Esophagus (tissue), 2 donors: ENCODE measurements at regions not wholly inside any gene's neighbourhood (a gene's known extent, or its start where the extent isn't known, plus 50 kb on each side); places are given as distances from the start of the nearest gene placed in this dataset.
"Not testable (repeated sequence)": the region's sequence is repeated elsewhere in the genome, so short reads cannot be mapped to it uniquely, and the experiment has no call there.

Experiments used
- H3K27ac ChIP-seq, 2 donors: one replicate each; pipeline ENCODE4 v1.5.1; 2013; ENCODE audit warnings: low read depth in 2 of 2, mild to moderate bottlenecking in 2 of 2, inconsistent platforms in 1 of 2, low read length in 1 of 2, moderate library complexity in 1 of 2
- H3K27me3 ChIP-seq, 2 donors: one replicate each; pipeline ENCODE4 v1.6.1; 2013; ENCODE audit warnings: low read length in 2 of 2, control low read depth in 1 of 2, mild to moderate bottlenecking in 1 of 2; ENCODE audit not compliant: insufficient read depth in 2 of 2, control insufficient read depth in 1 of 2
- H3K36me3 ChIP-seq, 2 donors: one replicate each; pipeline ENCODE4 v1.6.1; 2013; ENCODE audit warnings: low read length in 1 of 2; ENCODE audit not compliant: control insufficient read depth in 2 of 2, insufficient read depth in 2 of 2
- H3K4me1 ChIP-seq, 2 donors: one replicate each; pipeline ENCODE4 v1.6.1; 2013; ENCODE audit warnings: low read length in 1 of 2; ENCODE audit not compliant: control insufficient read depth in 2 of 2, insufficient read depth in 2 of 2
- H3K4me3 ChIP-seq, 2 donors: one replicate each; pipeline ENCODE4 v1.5.1; 2013; ENCODE audit warnings: low read length in 2 of 2, mild to moderate bottlenecking in 2 of 2, low read depth in 1 of 2, moderate library complexity in 1 of 2
- H3K9me3 ChIP-seq, 2 donors: one replicate each; pipeline ENCODE4 v1.6.1; 2013; ENCODE audit warnings: mild to moderate bottlenecking in 2 of 2, low read depth in 1 of 2, low read length in 1 of 2, moderate library complexity in 1 of 2; ENCODE audit not compliant: control insufficient read depth in 2 of 2, insufficient read depth in 1 of 2
- WGBS, 2 donors: extraction: QIAGEN DNeasy Blood & Tissue Kit; methylation state at CpG; one replicate each; pipeline ENCODE4 v1.1.7; 2013; 5-methylcytosine and 5-hydroxymethylcytosine counted together
- donor health status: healthy with polysubstance abuse.
- donor health status: Bipolar disorder and iron deficiency.

DNA sequence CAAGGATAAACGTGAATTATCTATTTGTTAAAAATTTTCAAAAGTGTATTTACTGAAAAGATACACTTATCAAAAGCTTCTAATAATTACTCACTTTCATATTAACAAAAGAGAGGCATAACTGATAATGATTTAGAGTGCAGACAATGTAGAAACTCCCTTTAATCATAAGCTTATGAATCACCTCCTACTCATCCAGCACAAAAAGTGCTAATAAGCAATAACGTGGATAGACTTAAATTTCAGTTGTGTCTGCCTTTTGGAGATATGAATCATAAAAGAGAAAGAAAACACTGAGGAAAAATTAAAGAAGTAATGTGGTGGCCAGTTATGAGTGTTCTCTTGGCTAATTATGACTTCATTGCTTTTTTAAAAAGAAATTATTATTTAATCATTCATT is 827.6 kb upstream of the B3GALT2 start:
- H3K27ac ChIP-seq: no peak overlapping the region
- no peaks in the 10 kb centered on the region for H3K36me3 ChIP-seq
- H3K27me3 ChIP-seq: no peaks in the 10 kb centered on the region
- H3K9me3 ChIP-seq: no peaks in the 10 kb centered on the region
- no peak overlapping the region for H3K4me3 ChIP-seq
- no peaks in the 10 kb centered on the region for H3K4me1 ChIP-seq
- 28 to 38% methylated on average over 2 of the region's 2 CpGs for WGBS, 2 donors

DNA sequence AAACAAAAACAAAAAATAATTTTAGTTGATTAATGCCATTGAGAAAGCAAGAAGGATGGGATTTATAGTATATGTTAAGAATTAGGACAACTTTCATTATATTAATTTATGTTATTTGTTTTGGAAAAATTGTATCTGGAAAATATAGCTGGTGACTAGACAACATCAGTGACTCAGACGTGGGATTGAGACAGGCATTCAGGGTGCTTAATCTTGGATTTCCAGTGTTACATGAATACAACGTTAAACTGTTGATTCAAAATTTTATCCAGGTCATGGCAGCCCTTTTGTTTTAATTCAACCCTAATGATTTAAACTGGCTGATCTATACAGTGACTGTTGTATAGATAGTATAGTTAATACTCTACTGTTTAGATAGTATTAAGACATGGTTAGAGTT is 827.1 kb upstream of the B3GALT2 start:
- Histone ChIP-seq H3K27me3 (no peaks in the 10 kb centered on the region), H3K9me3 (no peaks in the 10 kb centered on the region), H3K27ac (no peak overlapping the region), H3K4me1 (no peaks in the 10 kb centered on the region), H3K36me3 (no peaks in the 10 kb centered on the region), H3K4me3 (no peak overlapping the region)
- 45 to 48% methylated on average over 2 of the region's 2 CpGs for WGBS, 2 donors

DNA sequence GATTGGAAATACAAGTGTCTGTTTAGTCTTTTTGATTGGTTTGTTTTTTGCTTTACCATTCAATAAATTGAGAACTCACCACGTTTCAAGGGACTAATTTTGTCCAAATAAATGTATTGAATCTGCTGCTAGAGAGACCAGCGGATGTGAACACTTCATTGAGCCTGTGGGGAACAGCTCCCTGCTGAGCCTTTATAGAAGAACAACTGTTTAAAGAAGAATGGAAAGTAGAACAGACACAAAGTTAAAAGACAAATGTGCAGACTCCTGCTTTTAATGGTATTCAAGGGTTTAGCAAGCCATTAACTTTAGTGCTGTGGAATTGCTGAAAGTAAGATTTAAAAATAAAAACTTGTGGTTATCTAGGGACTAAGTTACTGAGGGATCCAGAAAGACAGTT is 817.7 kb upstream of the B3GALT2 start:
- 55 to 58% methylated on average over 2 of the region's 2 CpGs for WGBS, 2 donors
- Histone ChIP-seq H3K36me3 (no peaks in the 10 kb centered on the region), H3K27me3 (no peaks in the 10 kb centered on the region), H3K4me3 (no peak overlapping the region), H3K4me1 (no peaks in the 10 kb centered on the region), H3K27ac (no peak overlapping the region), H3K9me3 (peaks cover 2 to 7% of the 10 kb centered on the region in 2 donors)

DNA sequence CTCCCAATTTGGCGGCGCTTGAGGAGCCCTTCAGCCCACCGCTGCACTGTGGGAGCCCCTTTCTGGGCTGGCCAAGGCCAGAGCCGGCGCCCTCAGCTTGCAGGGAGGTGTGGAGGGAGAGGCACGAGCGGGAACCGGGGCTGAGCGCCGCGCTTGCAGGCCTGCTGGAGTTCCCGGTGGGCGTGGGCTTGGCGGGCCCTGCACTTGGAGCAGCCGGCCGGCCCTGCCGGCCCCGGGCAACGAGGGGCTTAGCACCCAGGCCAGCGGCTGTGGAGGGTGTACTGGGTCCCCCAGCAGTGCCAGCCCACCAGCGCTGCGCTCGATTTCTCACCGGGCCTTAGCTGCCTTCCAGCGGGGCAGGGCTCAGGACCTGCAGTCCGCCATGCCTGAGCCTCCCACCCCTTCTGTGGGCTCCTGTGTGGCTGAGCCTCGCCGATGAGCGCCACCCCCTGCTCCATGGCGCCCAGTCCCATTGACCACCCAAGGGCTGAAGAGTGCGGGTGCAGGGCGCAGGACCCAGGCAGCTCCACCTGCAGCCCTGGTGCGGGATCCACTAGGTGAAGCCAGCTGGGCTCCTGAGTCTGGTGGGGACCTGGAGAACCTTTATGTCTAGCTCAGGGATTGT is 815.4 kb upstream of the B3GALT2 start:
- not testable (repeated sequence) for H3K27me3 ChIP-seq, H3K4me3 ChIP-seq, H3K36me3 ChIP-seq, H3K27ac ChIP-seq, H3K4me1 ChIP-seq, H3K9me3 ChIP-seq
- WGBS, 2 donors: 96 to 97% methylated on average over 27 to 33 of the region's 33 CpGs

DNA sequence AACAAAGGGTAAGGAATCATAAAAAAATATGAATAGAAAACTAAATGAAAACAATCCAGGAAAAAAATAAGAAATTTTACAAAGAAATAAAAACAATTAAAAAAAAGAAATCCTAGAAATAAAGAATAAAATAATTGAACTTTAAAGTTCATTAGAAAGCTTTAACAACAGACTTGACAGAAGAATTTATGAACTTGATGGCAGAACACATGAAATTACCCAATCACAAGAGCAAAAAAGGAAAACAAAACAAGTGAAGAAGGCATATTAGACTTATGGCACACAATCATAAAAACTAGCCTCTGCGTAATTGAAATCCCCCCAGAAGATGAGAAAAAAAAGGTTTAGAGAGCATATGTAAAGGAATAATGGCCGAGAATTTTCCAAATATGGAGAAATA is 802.5 kb upstream of the B3GALT2 start:
- WGBS, 2 donors: 57 to 63% methylated on average over 2 of the region's 2 CpGs

DNA sequence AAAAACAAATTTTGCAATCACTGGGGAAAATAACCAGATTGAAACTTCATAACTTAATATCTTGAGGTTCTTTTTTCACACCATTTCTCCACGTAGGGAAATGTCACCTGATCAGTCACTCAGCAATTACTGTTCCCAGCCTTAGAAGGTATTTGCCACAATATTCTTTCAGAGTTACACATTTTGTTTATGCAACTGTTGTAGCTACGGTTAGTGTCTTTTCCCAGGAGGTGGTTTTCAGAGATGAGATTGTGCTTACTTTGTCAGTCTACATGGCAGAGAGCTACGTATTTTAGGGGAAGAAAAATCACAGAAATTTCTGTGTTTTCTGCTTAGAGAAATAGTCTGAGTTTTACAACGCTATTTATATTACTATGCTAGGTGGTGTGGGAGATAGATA is 792.8 kb upstream of the B3GALT2 start:
- Histone ChIP-seq H3K4me1 (no peaks in the 10 kb centered on the region), H3K36me3 (no peaks in the 10 kb centered on the region), H3K4me3 (no peak overlapping the region), H3K27me3 (no peaks in the 10 kb centered on the region), H3K27ac (no peak overlapping the region), H3K9me3 (no peaks in the 10 kb centered on the region)
- WGBS, 2 donors: 73 to 76% methylated on average over 4 of the region's 4 CpGs

More for the DNA sequence above, 802.5 kb upstream of the B3GALT2 start:
- H3K36me3 ChIP-seq: no peaks in the 10 kb centered on the region
- H3K27me3 ChIP-seq: no peaks in the 10 kb centered on the region
- no peaks in the 10 kb centered on the region for H3K4me1 ChIP-seq
- H3K27ac ChIP-seq: no peak overlapping the region
- H3K9me3 ChIP-seq: no peaks in the 10 kb centered on the region
- no peak overlapping the region for H3K4me3 ChIP-seq

DNA sequence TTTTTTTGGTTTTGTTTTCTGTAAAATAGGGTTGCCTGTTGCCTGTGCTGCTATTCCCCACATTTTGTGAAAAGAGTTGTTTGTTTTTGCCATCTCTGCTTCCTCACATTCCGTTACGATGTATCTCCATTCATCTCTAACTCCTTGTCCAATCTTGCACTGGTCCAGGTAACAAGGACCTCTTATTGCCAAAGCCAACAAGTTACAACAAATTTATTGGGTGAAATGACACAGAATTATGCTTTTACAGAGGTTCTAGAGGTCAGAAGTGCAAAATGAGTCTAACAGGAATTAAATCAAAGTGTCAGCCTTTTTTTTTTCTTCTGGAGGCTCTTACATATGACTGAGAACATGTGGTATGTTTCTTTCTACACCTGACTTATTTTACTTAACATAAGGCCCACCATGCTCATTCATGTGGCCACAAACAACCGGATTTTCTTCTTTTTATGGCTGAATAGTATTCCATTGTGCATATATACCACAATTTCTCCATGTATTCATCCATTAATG is 787.9 kb upstream of the B3GALT2 start:
- no peak overlapping the region for H3K4me3 ChIP-seq
- H3K4me1 ChIP-seq: no peaks in the 10 kb centered on the region
- 60 to 71% methylated on average over 3 of the region's 3 CpGs for WGBS, 2 donors
- no peaks in the 10 kb centered on the region for H3K27me3 ChIP-seq
- no peaks in the 10 kb centered on the region for H3K36me3 ChIP-seq
- H3K27ac ChIP-seq: no peak overlapping the region
- no peaks in the 10 kb centered on the region for H3K9me3 ChIP-seq

DNA sequence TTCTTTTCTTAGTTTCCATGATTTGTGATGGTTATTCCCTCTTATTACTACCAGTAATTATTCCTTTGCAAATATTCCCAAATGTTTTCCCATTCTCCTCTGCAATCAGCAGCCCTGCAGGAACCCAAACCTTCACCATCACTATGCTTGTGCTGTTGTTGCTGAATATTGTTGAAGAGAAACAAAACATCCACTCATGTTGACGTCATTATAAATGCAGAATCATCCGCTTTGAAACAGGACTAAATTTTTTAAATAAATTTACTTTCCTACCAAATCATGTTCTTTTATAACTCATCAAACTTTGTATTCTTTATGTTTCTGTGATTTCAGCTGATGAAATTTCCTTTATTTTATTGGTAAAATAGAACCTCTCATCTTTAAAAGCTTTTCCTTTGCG is 787.0 kb upstream of the B3GALT2 start:
- WGBS, 2 donors: 95 to 96% methylated on average over 3 of the region's 3 CpGs
- Histone ChIP-seq H3K4me3 (no peak overlapping the region), H3K36me3 (no peaks in the 10 kb centered on the region), H3K4me1 (no peaks in the 10 kb centered on the region), H3K9me3 (no peaks in the 10 kb centered on the region), H3K27ac (no peak overlapping the region), H3K27me3 (no peaks in the 10 kb centered on the region)

DNA sequence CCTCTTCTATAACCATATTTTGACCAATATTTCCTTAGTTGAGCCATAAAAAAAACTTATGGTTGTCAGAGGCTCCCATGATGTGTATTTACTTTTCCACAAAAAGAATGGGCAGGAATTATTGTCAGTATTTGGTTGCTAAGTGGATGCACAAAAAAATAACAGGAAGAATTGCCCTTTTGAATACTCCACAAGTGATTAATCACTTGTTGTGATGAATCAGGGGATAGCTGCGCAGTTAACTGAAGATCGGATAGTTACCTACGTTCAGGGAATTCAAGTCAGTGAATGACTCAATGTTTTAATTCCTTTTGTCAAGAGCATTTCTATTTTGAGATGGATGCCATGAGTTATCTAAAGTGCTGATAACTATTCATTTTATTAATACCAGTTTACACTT is 785.2 kb upstream of the B3GALT2 start:
- no peak overlapping the region for H3K4me3 ChIP-seq
- no peaks in the 10 kb centered on the region for H3K36me3 ChIP-seq
- WGBS, 2 donors: 71% methylated on average over 3 of the region's 3 CpGs
- no peaks in the 10 kb centered on the region for H3K4me1 ChIP-seq
- H3K9me3 ChIP-seq: no peaks in the 10 kb centered on the region
- H3K27ac ChIP-seq: no peak overlapping the region
- no peaks in the 10 kb centered on the region for H3K27me3 ChIP-seq

DNA sequence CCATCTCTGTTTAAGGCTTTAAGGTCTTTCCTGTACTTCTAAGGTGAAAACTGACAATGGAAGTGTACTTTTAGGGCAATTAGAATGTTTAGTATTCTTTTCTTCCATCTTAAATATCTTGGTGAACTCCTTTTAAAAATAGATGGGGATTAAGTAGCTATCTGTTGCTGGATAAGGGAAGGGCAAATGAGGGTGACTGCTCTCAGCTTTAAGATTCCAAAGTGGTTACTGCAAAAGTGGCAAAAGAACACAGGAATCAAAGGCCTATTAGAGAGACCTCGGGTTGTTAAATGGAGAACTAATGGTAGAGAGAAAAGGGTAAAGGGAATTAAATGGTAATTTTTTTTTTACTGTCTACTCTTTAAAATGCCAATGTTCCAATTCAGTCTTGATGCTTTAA is 774.1 kb upstream of the B3GALT2 start:
- H3K4me1 ChIP-seq: no peaks in the 10 kb centered on the region
- no peaks in the 10 kb centered on the region for H3K27me3 ChIP-seq
- no peak overlapping the region for H3K4me3 ChIP-seq
- 37 to 40% methylated on average over 1 of the region's 1 CpG for WGBS, 2 donors
- no peaks in the 10 kb centered on the region for H3K36me3 ChIP-seq
- no peak overlapping the region for H3K27ac ChIP-seq
- H3K9me3 ChIP-seq: peaks cover 0 to 3% of the 10 kb centered on the region in 2 donors
